RKO (cell line): ENCODE measurements at regions not wholly inside any gene's neighbourhood (a gene's known extent, or its start where the extent isn't known, plus 50 kb on each side); places are given as distances from the start of the nearest gene placed in this dataset.

ENCODE experiments used
- DNase-seq: peaks from one replicate; pipeline ENCODE4 v3.0.0-alpha.2; 2016; ENCODE audit warnings: low spot score

- no peak for DNase-seq
These were observed 290.4 kb upstream of the RTL1 start for GRCh38 chr14:101193845-101194372.

- DNase-seq, result no peak
These were observed 291.1 kb upstream of the RTL1 start for GRCh38 chr14:101194373-101195308.

- no peak for DNase-seq
These were observed 291.9 kb upstream of the RTL1 start for GRCh38 chr14:101195309-101195901.

DNA sequence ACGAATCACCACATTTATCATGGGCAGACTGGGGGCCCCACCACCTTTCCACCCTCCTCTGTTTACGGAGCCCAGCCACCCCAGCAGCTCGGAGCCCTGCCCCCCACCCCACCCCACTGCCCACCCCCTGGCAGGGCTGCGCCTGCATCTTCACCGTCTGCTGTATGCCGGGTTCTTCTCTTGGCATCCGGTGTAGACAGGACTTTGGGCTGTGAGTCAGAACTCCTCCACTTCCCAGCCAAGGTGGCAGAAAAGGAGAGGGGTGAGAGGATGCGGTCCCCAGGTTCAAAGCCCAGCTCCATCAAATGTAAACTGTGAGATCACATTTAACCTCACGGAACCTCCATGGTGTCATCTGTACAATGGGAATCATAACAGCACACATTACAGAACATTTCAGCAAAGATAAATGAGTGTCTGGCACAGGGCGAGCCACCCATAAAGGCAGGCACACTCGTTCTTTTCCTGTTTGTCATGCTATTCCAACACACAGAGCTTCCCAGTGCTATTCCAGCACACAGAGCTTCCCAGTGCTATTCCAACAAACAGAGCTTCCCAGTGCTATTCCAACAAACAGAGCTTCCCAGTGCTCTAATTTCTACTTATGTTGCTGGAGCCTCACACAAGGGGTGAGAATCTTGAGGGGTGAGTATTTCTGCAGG is 292.7 kb upstream of the RTL1 start:
- DNase-seq, result no peak

DNA sequence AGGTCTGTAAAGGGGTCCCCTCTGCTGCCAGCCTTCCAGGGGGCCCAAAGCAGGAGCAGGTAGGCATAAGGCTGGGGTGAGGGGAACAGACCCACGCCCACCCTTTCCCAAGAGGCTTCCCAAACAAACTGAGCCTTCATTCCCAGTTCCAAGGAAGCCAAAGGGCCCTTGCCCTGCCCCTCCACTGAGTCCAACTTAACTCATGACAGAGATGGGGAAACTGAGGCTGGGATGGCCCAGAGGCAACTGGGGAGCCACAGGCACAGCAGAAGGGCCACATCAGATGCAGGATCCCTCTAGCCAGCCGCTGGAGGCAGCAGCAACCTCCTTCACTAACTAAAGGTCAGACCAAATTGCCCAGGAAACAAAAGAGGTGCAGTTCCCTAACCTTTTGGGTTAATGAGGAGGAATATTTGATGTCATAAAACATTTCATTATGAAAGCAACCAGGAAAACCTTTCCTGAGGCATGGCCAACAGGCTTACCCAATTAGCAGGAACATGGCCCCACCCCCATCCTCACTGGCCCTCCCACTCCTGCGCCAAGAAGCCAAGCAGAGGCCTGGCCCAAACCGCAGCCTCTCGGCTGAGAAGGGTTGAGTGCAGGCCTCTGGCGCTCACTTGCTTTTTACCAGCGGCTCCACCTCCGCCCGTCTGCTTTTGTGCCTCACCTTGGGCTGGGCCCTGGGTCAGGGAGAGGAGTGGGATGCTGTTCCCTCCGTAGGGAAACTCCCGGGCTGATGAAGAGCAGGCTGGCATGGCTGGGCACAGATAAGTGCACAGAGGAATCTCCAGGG is 293.5 kb upstream of the RTL1 start:
- no peak for DNase-seq

GRCh38 chr14:101197595-101198397 is 294.3 kb upstream of the RTL1 start:
- DNase-seq, result no peak

- DNase-seq, result no peak
These were observed 295.0 kb upstream of the RTL1 start for GRCh38 chr14:101198398-101199027.

GRCh38 chr14:101199028-101199770 is 295.7 kb upstream of the RTL1 start:
- DNase-seq, result no peak

DNA sequence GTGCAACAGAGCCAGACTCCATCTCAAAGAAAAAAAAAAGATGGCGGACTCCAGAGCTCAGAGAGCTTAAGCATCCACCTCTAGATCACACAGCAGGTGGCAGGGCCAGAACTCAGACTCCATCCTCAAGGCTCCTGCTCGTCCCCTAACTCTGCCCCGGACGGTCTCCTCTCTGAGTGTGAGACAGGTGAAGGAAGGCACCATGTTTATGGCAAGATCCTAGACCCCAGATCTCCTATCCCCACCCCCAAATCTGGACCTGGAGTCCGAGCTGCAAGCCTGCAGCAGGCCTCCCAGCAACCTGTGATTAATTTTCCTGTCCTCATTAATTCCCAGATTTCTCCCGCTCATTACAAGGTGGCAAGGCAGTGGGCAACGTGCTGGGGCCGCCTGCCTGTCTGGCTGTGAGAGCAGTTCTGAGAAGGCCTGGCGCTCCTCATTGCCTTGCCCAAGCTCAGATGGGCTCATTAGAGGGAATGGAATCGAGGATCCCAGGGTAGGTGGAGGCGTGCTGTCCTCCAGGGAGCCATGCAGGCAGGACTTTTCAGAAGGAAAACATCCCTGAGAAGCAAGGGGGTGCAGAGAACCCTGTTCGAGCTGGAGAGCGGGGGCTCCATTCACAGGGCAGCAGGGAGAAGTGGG is 296.6 kb upstream of the RTL1 start:
- DNase-seq, result no peak

DNA sequence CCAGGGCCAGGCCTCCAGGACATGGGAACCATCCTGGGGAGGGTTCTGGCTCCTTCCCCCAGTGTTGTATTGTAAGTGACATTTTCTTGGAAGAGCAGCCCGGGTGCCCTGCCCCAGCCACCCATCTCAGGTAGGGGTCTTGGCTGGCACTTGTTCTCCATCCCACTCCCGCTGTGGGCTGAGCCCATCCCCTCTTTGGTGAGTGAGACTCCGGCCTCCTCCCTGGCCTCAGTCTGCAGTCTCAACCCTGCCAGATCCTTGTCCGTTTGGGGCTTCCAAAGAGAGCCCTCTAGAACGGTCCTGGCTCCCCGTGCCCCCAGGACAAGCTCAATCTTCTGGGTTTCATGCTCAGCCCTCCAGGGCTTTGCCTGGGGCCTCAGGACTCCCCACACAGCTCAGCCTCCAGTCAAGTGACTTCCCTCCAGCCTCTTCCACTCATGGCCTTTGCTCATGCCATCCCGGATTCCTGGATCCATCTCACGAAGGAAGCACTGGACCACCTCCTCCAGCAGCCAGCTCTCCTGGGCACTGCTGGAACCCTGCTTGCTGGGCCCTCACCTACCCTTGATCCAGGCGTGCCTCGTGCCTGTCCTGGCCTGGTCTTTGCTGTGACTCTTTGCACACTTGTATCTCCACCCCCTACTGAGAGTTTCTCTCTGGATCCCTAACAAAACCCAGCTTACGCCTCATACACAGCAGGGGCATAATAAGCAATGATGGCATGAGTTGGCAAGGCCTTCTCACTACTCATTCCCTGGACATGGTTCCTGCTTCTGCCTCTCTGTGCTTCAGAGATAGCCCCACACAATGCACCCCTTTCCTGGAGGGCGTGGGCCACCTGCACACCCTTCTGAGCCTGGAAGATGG is 297.4 kb upstream of the RTL1 start:
- no peak for DNase-seq

GRCh38 chr14:101201535-101202151 is 298.1 kb upstream of the RTL1 start:
- DNase-seq, result no peak

- DNase-seq, result no peak
These were observed 299.3 kb upstream of the RTL1 start for GRCh38 chr14:101202627-101203404.

- no peak for DNase-seq
These were observed 303.0 kb upstream of the RTL1 start for GRCh38 chr14:101206556-101206955.

DNA sequence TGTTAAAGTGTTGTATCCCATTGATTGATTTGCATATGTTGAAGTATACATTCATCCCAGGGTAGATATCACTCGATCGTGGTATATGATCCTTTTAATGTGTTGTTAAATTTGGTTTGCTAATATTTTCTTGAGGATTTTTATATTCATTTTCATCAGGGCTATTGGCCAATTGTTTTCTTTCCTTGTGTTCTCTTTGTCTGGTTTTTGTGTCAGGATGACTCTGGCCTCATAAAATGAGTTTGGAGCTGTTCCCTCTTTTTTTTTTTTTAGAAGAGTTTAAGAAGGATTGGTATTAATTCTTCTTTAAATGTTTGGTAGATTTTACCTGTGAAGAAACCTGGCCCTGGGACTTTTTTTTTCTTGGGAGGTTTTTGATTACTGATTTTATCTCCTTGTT is 303.5 kb upstream of the RTL1 start:
- DNase-seq, result no peak

GRCh38 chr14:101207897-101208296 is 304.4 kb upstream of the RTL1 start:
- DNase-seq, result no peak

DNA sequence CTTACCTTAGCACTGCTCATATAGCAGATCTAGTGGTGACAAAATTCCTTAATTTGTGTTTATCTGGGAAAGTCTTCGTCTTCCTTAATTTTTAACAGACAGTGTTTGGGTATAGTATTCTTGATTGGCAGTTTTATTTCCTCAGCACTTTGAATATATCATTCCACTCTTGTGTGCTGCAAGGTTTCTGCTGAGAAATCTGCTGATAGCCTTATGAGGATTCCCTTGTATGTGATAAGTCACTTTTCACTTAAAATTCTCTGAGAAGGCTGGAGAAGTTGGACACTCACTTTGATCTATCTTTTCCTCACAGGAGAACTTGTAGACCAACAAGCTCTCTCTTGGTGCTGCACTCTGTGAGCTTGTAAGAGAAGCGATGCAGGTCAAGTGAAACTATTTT is 306.1 kb upstream of the RTL1 start:
- DNase-seq, result no peak

DNA sequence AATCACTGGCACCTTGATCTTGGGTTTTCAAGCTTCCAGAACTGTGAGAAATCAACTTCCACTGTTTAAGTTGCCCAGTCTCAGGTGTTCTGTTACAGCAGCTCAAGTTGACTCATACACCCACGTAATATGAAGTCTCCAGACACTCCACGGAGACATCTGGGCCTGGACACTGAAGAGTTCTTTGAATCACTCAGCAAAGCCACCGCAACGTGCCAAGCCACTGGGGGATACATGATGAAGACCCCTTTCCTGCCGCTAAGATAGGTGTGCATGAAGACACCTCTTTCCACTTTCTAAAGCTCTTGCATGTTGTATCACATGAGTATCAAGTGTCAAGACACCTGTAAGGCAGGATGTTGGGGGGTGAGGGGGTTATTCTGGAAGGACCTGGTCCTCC is 311.7 kb upstream of the RTL1 start:
- DNase-seq, result no peak
